Neuronal stem cell (in vitro differentiated cells): ENCODE measurements at regions not wholly inside any gene's neighbourhood (a gene's known extent, or its start where the extent isn't known, plus 50 kb on each side); places are given as distances from the start of the nearest gene placed in this dataset.

Source experiments
- DNase-seq: peaks from one replicate; pipeline ENCODE4 v3.0.0-alpha.2; 2013; ENCODE audit warnings: low spot score
- H2AFZ ChIP-seq: one replicate; pipeline ENCODE4 v1.6.1; 2013; ENCODE audit warnings: mild to moderate bottlenecking, low read length, inconsistent platforms
- H2AK5ac ChIP-seq: 2 replicates; pipeline ENCODE4 v1.6.1; 2013; ENCODE audit warnings: low read depth, mild to moderate bottlenecking, inconsistent platforms, low read length, moderate library complexity, mixed read lengths
- H2BK120ac ChIP-seq: 2 replicates; pipeline ENCODE4 v1.6.1; 2013; ENCODE audit warnings: low read depth, mild to moderate bottlenecking, inconsistent platforms, low read length, moderate library complexity, mixed read lengths
- H2BK12ac ChIP-seq: one replicate; pipeline ENCODE4 v1.6.1; 2013; ENCODE audit warnings: low read length, inconsistent platforms
- H2BK15ac ChIP-seq: 2 replicates; pipeline ENCODE4 v1.6.1; 2013; ENCODE audit warnings: mild to moderate bottlenecking, low read length, inconsistent platforms, mixed read lengths
- H2BK5ac ChIP-seq: one replicate; pipeline ENCODE4 v1.6.1; 2013; ENCODE audit warnings: inconsistent platforms, mild to moderate bottlenecking, low read length, moderate library complexity
- H3K14ac ChIP-seq: one replicate; pipeline ENCODE4 v1.6.1; 2013; ENCODE audit warnings: low read length, inconsistent platforms
- H3K18ac ChIP-seq: 2 replicates; pipeline ENCODE4 v1.6.1; 2013; ENCODE audit warnings: low read length, inconsistent platforms
- H3K23ac ChIP-seq: 2 replicates; pipeline ENCODE4 v1.6.1; 2013; ENCODE audit warnings: low read depth, mild to moderate bottlenecking, mixed read lengths, low read length, inconsistent platforms; ENCODE audit not compliant: poor library complexity
- H3K27ac ChIP-seq: replicated peaks from 3 replicates; pipeline ENCODE4 v1.5.1; 2013; ENCODE audit warnings: low read length, inconsistent platforms
- H3K27me3 ChIP-seq, 3 experiments: 2 replicates each; pipeline ENCODE4 v1.6.1; 2013; ENCODE audit warnings: low read length in 3 of 3, mild to moderate bottlenecking in 2 of 3, inconsistent platforms in 1 of 3, low read depth in 1 of 3, mixed read lengths in 1 of 3, moderate library complexity in 1 of 3; ENCODE audit not compliant: control insufficient read depth in 3 of 3, insufficient read depth in 3 of 3
- H3K36me3 ChIP-seq, 2 donors: replicated peaks in 1 of 2; 2 replicates each; pipeline ENCODE4 v1.6.1; 2013; ENCODE audit warnings: low read length in 2 of 2; ENCODE audit not compliant: control insufficient read depth in 2 of 2, insufficient read depth in 2 of 2
- H3K4ac ChIP-seq: 2 replicates; pipeline ENCODE4 v1.6.1; 2013; ENCODE audit warnings: inconsistent platforms, mild to moderate bottlenecking, low read length, moderate library complexity
- H3K4me1 ChIP-seq, 2 donors: 1 replicate in 1 of 2; 2 replicates in 1 of 2; pipeline ENCODE4 v1.6.1; 2013; ENCODE audit warnings: low read length in 2 of 2, low read depth in 1 of 2; ENCODE audit not compliant: control insufficient read depth in 2 of 2, insufficient read depth in 1 of 2
- H3K4me2 ChIP-seq: one replicate; pipeline ENCODE4 v1.6.1; 2013; ENCODE audit warnings: mild to moderate bottlenecking, low read length, inconsistent platforms; ENCODE audit not compliant: insufficient read depth, poor library complexity, severe bottlenecking
- H3K4me3 ChIP-seq, 2 donors: 2 replicates each; pipeline ENCODE4 v1.5.1; 2013; ENCODE audit warnings: low read length in 2 of 2, mild to moderate bottlenecking in 2 of 2, inconsistent platforms in 1 of 2, moderate library complexity in 1 of 2
- H3K79me1 ChIP-seq: one replicate; pipeline ENCODE4 v1.6.1; 2013; ENCODE audit warnings: low read depth, mild to moderate bottlenecking, inconsistent platforms, low read length, moderate library complexity
- H3K9ac ChIP-seq: one replicate; pipeline ENCODE4 v1.6.1; 2013; ENCODE audit warnings: mild to moderate bottlenecking, low read depth, low read length, inconsistent platforms; ENCODE audit not compliant: poor library complexity
- H3K9me3 ChIP-seq, 2 donors: replicated peaks in 1 of 2; 2 replicates each; pipeline versions ENCODE3 to v1.6.1; 2013; ENCODE audit warnings: low read length in 2 of 2, mild to moderate bottlenecking in 2 of 2, inconsistent platforms in 1 of 2, low read depth in 1 of 2, mixed read lengths in 1 of 2, moderate library complexity in 1 of 2; ENCODE audit not compliant: control insufficient read depth in 2 of 2, insufficient read depth in 1 of 2
- H4K8ac ChIP-seq: one replicate; pipeline ENCODE4 v1.6.1; 2013; ENCODE audit warnings: low read depth, mild to moderate bottlenecking, inconsistent platforms, low read length, moderate library complexity
- H4K91ac ChIP-seq: one replicate; pipeline ENCODE4 v1.6.1; 2013; ENCODE audit warnings: low read length, low read depth, mild to moderate bottlenecking, inconsistent platforms; ENCODE audit not compliant: poor library complexity
- WGBS, 2 donors: extraction: QIAGEN DNeasy Blood & Tissue Kit; methylation state at CpG; one replicate each; pipeline ENCODE4 v1.1.7; 2013; ENCODE audit warnings: missing lambda C conversion rate in 2 of 2, mixed read lengths in 1 of 2; ENCODE audit not compliant: insufficient read length in 2 of 2, insufficient replicate concordance in 1 of 2; ENCODE audit errors: extremely low coverage in 2 of 2; 5-methylcytosine and 5-hydroxymethylcytosine counted together

DNA sequence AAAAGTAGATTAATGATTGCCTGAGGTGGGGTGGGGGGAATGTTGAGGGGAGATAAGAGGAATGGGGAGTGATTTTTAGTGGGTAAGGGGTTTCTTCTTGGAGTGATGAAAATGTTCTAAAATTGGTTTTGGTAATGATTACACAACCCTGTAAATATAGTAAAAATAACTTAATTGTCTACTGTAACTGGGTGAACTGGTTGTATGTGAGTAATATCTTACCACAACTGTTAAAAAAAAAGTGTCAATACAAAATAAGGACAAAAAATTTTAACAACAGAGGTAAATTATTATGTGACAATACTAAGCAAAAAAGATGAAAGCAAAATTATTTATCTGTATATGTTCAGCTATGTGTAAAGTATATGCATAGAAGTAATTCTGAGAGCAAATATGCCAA, 86.3 kb upstream of the RASSF8 start:
- no peak overlapping the region for H2BK12ac ChIP-seq
- no peak overlapping the region for H2AK5ac ChIP-seq
- no peak overlapping the region for H3K4me3 ChIP-seq
- H2BK5ac ChIP-seq: no peak overlapping the region
- no peaks in the 10 kb centered on the region for H3K27me3 ChIP-seq
- no peak overlapping the region for H3K27ac ChIP-seq
- no peak overlapping the region for H2BK120ac ChIP-seq
- no peak overlapping the region for H3K18ac ChIP-seq
- no peak overlapping the region for H2BK15ac ChIP-seq
- H3K9me3 ChIP-seq: no peaks in the 10 kb centered on the region
- H3K4me1 ChIP-seq: no peaks in the 10 kb centered on the region
- no peak overlapping the region for H2AFZ ChIP-seq
- no peaks in the 10 kb centered on the region for H3K79me1 ChIP-seq
- H4K8ac ChIP-seq: no peak overlapping the region
- no peaks in the 10 kb centered on the region for H3K36me3 ChIP-seq
- no peak overlapping the region for H3K9ac ChIP-seq
- H3K23ac ChIP-seq: no peak overlapping the region
- no peak overlapping the region for H4K91ac ChIP-seq
- H3K14ac ChIP-seq: no peak overlapping the region
- H3K4me2 ChIP-seq: no peak overlapping the region
- no peak for DNase-seq
- H3K4ac ChIP-seq: no peak overlapping the region

DNA sequence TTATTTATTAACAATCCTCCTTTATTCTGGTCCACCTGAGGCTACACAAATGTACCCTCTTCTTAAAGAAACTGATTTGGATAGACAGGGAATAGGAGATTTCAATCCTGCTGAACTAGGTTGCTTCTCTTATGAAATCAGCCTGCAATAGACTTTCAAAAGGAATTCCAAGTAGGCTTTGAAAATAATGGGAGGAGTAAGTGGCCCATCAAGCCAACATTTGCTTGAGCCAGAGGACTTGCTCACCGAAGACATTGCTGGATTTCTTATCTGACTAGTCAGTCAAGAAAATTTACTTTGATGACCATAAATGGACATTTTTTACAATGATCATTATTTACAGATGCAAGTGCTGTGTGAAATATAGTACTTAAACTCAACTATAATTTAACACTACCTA, 82.8 kb upstream of the RASSF8 start:
- H2BK120ac ChIP-seq: no peak overlapping the region
- no peak overlapping the region for H3K27ac ChIP-seq
- H3K27me3 ChIP-seq: no peaks in the 10 kb centered on the region
- no peak for DNase-seq
- no peaks in the 10 kb centered on the region for H3K9me3 ChIP-seq
- no peak overlapping the region for H3K4me3 ChIP-seq
- H3K18ac ChIP-seq: no peak overlapping the region
- H3K4me1 ChIP-seq: no peaks in the 10 kb centered on the region
- H4K8ac ChIP-seq: no peak overlapping the region
- H2AK5ac ChIP-seq: no peak overlapping the region
- no peak overlapping the region for H3K14ac ChIP-seq
- no CpG with 5 or more reads among the region's 1 CpG for WGBS, 2 donors
- no peak overlapping the region for H3K4me2 ChIP-seq
- H4K91ac ChIP-seq: no peak overlapping the region
- no peak overlapping the region for H2BK5ac ChIP-seq
- no peak overlapping the region for H3K4ac ChIP-seq
- no peaks in the 10 kb centered on the region for H3K36me3 ChIP-seq
- no peak overlapping the region for H2BK15ac ChIP-seq
- no peaks in the 10 kb centered on the region for H3K79me1 ChIP-seq
- no peak overlapping the region for H2AFZ ChIP-seq
- no peak overlapping the region for H3K23ac ChIP-seq
- no peak overlapping the region for H2BK12ac ChIP-seq
- no peak overlapping the region for H3K9ac ChIP-seq

DNA sequence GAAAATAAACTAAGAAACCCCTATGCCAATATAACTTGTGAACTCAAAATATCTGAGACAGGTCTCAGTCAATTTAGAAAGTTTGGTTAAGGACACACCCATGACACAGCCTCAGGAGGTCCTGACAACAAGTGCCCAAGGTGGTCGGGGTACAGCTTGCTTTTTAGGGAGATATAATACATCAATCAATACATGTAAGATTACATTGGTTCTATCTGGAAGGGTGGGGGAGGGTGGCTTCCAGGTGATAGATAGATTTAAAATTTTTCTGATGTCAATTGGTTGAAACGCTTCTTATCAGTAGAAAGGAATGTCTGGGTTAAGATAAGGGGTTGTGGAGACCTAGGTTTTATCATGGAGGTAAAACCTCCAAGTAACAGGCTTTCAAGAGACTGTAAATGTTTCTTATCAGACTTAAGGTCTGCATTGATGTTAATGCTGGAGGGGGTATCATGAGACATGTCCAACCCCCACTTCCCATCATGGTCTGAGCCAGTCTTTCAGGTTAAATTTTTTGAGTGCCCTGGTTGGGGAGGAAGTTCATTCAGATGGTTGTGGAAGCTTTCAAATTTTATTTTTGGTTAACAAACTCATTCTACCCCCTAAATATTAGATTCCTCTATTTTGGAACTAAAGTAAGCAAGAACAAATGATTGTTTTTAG, 82.0 kb upstream of the RASSF8 start:
- H2BK12ac ChIP-seq: no peak overlapping the region
- DNase-seq: no peak
- H3K4me2 ChIP-seq: no peak overlapping the region
- no peaks in the 10 kb centered on the region for H3K36me3 ChIP-seq
- H3K27me3 ChIP-seq: no peaks in the 10 kb centered on the region
- H3K14ac ChIP-seq: no peak overlapping the region
- no peak overlapping the region for H2BK15ac ChIP-seq
- H2AFZ ChIP-seq: no peak overlapping the region
- H2AK5ac ChIP-seq: no peak overlapping the region
- H4K91ac ChIP-seq: no peak overlapping the region
- no CpG with 5 or more reads among the region's 2 CpGs for WGBS, 2 donors
- no peak overlapping the region for H3K18ac ChIP-seq
- no peak overlapping the region for H2BK5ac ChIP-seq
- no peak overlapping the region for H4K8ac ChIP-seq
- no peak overlapping the region for H3K4me3 ChIP-seq
- no peak overlapping the region for H3K23ac ChIP-seq
- H3K9ac ChIP-seq: no peak overlapping the region
- H3K9me3 ChIP-seq: no peaks in the 10 kb centered on the region
- no peaks in the 10 kb centered on the region for H3K4me1 ChIP-seq
- no peak overlapping the region for H3K27ac ChIP-seq
- H3K79me1 ChIP-seq: no peaks in the 10 kb centered on the region
- no peak overlapping the region for H3K4ac ChIP-seq
- H2BK120ac ChIP-seq: no peak overlapping the region

DNA sequence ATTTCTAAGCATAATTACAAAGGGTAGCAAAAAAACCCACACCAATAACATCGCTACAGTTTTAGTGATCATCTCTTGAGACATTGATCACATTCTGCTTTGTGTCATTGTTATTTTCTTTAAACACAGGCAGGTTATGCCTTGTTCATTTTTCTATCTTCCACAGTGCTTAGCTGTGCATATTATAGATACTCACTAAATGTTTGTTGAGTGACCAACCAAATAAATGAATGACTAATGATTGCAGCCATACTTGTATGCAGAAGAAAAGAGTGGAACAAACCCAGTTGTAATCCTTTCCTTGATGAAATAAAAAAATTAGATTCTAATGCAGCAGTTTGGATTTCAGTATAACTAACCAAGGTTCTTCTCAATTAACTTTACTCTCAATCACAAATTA, 81.0 kb upstream of the RASSF8 start:
- Histone ChIP-seq H3K9me3 (no peaks in the 10 kb centered on the region), H3K14ac (no peak overlapping the region), H3K27ac (no peak overlapping the region), H3K23ac (no peak overlapping the region), H3K4me1 (no peaks in the 10 kb centered on the region), H3K36me3 (no peaks in the 10 kb centered on the region), H2BK15ac (no peak overlapping the region), H3K79me1 (no peaks in the 10 kb centered on the region), H3K4me3 (no peak overlapping the region), H3K9ac (no peak overlapping the region), H2AFZ (no peak overlapping the region), H4K91ac (no peak overlapping the region), H2BK5ac (no peak overlapping the region), H3K18ac (no peak overlapping the region), H2BK120ac (no peak overlapping the region), H2BK12ac (no peak overlapping the region), H3K27me3 (no peaks in the 10 kb centered on the region), H2AK5ac (no peak overlapping the region), H3K4me2 (no peak overlapping the region), H3K4ac (no peak overlapping the region), H4K8ac (no peak overlapping the region)
- no CpG with 5 or more reads among the region's 1 CpG for WGBS, 2 donors
- DNase-seq: no peak
